Thymus (tissue), 11 donors: ENCODE measurements at regions not wholly inside any gene's neighbourhood (a gene's known extent, or its start where the extent isn't known, plus 50 kb on each side); places are given as distances from the start of the nearest gene placed in this dataset.
"Not testable (repeated sequence)": the region's sequence is repeated elsewhere in the genome, so short reads cannot be mapped to it uniquely, and the experiment has no call there.

Experiments used
- DNase-seq, 9 donors: peaks; one replicate each; pipeline ENCODE4 v3.0.0-alpha.2; 2013; ENCODE audit warnings: low spot score in 9 of 9, low read depth in 6 of 9, missing footprints in 1 of 9
- H3K27ac ChIP-seq, 2 donors: one replicate each; pipeline ENCODE4 v1.5.1; 2013; ENCODE audit warnings: control low read depth in 1 of 2, low read depth in 1 of 2, low read length in 1 of 2, mild to moderate bottlenecking in 1 of 2, moderate library complexity in 1 of 2
- H3K27me3 ChIP-seq, 2 donors: one replicate each; pipeline ENCODE4 v1.5.1; 2013; ENCODE audit warnings: low read length in 1 of 2; ENCODE audit not compliant: control insufficient read depth in 2 of 2, insufficient read depth in 1 of 2
- H3K36me3 ChIP-seq, 2 donors: one replicate each; pipeline ENCODE4 v1.5.1; 2013; ENCODE audit warnings: low read length in 1 of 2, mild to moderate bottlenecking in 1 of 2, moderate library complexity in 1 of 2; ENCODE audit not compliant: control insufficient read depth in 2 of 2, insufficient read depth in 2 of 2
- H3K4me1 ChIP-seq, 2 donors: one replicate each; pipeline ENCODE4 v1.5.1; 2013; ENCODE audit warnings: low read length in 2 of 2; ENCODE audit not compliant: control insufficient read depth in 2 of 2, insufficient read depth in 2 of 2
- H3K4me3 ChIP-seq, 2 donors: one replicate each; pipeline ENCODE4 v1.5.1; 2013; ENCODE audit warnings: low read length in 2 of 2, control low read depth in 1 of 2, mild to moderate bottlenecking in 1 of 2
- H3K9me3 ChIP-seq, 2 donors: one replicate each; pipeline ENCODE4 v1.5.1; 2013; ENCODE audit warnings: low read length in 1 of 2, mild to moderate bottlenecking in 1 of 2; ENCODE audit not compliant: control insufficient read depth in 2 of 2, insufficient read depth in 1 of 2
- WGBS: extraction: QIAGEN DNeasy Blood & Tissue Kit; methylation state at CpG from one replicate; pipeline ENCODE4 v1.1.7; 2013; 5-methylcytosine and 5-hydroxymethylcytosine counted together
- donor health status: healthy.

DNA sequence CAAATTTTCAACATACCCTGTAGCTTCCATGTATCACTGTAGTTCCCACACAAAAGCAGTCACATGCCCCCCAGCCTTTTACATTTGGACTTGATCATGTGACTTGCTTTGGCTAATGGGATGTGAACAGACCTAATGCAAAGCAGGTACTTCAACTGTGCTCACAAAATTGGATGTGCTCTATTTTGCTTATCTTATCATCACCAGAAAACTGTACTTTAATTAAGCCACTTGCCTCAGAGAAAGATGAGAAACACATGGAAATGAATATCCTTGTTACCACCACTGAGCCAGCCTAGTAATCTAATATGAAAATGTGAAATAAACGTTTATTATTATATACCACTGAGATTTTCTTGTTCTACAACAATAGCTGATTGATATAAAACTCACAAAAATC, 402.7 kb upstream of the HTR2C start:
- Histone ChIP-seq H3K4me3 (no peak overlapping the region), H3K9me3 (no peaks in the 10 kb centered on the region), H3K36me3 (no peaks in the 10 kb centered on the region), H3K27me3 (no peaks in the 10 kb centered on the region), H3K27ac (no peak overlapping the region), H3K4me1 (no peaks in the 10 kb centered on the region)
- DNase-seq, result no peak
- WGBS, result 91% methylated on average over 1 of the region's 1 CpG

DNA sequence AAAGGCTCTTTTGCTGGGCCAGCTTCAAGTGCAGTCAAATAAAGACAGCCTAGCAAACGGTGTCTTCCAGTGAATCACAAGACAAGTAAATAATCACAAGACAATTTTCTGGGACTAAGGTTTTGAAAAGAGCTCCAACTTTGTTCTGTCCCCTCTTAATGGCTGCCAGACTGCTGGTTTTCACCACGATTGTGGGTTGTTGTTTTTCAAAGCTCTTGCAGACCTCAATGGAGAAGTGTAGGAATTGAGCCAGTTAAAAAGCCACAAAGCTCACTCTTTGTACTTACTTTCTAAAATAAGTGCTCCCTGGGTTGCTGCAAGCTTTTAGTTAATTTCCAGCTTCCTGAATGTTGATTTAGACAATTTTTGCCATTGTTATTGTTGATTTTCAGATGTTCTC, 405.8 kb upstream of the HTR2C start:
- Histone ChIP-seq H3K4me1 (no peaks in the 10 kb centered on the region), H3K27me3 (no peaks in the 10 kb centered on the region), H3K27ac (no peak overlapping the region), H3K4me3 (no peak overlapping the region), H3K36me3 (no peaks in the 10 kb centered on the region), H3K9me3 (no peaks in the 10 kb centered on the region)
- DNase-seq, result no peak
- WGBS, result 36% methylated on average over 2 of the region's 2 CpGs

DNA sequence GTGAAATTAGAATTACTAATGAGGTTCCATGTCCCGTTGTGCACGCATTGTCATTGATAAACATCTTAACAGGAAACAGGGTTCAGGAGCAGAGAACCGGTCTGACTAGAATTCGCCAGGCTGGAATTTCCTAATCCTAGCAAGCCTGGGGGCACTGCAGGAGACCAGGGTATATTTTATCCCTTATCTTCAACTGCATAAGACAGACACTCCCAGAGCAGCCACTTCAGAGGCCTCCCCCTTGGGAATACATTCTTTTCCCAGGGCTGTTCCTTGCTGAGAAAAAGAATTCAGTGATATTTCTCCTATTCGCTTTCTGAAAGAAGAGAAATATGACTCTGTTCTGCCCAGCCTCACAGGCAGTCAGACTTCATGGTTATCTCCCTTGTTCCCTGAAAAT, 416.6 kb upstream of the HTR2C start:
- not testable (repeated sequence) for H3K9me3 ChIP-seq, H3K27me3 ChIP-seq, H3K36me3 ChIP-seq, DNase-seq, H3K4me1 ChIP-seq, H3K27ac ChIP-seq, H3K4me3 ChIP-seq
- WGBS, result 96% methylated on average over 5 of the region's 5 CpGs

DNA sequence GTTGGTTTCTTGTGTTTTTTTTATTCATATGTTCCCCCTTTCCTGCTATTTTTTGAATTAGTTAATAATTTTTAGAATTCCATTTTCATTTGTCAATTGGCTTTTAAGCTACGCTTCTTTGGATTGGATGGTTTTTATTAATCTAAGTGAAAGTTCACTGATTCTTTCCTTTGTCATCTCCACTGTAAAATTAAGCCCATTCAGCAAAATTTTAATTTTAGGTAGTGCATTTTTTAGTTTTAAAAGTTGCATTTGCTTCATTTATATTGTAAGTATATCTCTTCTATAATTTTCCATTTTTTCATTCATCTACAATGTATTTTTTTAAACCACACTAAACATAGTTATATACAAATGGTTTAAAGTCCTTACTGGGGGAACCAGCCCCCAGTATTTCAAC, 417.3 kb upstream of the HTR2C start:
- no peaks in the 10 kb centered on the region for H3K4me1 ChIP-seq
- WGBS, result 93% methylated on average over 1 of the region's 1 CpG
- H3K9me3 ChIP-seq, result no peaks in the 10 kb centered on the region
- no peak for DNase-seq
- H3K27me3 ChIP-seq, result no peaks in the 10 kb centered on the region
- H3K36me3 ChIP-seq, result no peaks in the 10 kb centered on the region
- no peak overlapping the region for H3K4me3 ChIP-seq
- H3K27ac ChIP-seq, result no peak overlapping the region

DNA sequence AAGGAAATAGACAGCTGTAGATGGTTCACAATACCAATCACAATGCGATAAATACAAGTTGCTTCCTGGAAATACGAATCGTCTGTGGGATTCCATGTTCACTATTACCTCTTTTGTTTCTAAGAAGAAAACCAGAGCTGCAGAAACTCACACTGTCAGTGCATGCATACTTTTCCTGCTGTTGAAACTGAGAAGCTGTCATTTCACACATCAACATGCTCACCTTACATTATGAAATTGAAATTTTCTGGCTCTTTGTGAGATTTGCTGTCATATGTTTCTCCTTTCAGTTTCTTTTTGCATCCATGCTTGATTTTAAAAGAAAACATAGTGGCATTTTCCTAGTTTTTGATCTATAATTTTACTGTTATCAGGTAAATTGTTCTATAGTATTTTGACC, 418.3 kb upstream of the HTR2C start:
- no peaks in the 10 kb centered on the region for H3K36me3 ChIP-seq
- H3K4me1 ChIP-seq, result no peaks in the 10 kb centered on the region
- no peaks in the 10 kb centered on the region for H3K9me3 ChIP-seq
- DNase-seq, result no peak
- H3K27me3 ChIP-seq, result no peaks in the 10 kb centered on the region
- no peak overlapping the region for H3K4me3 ChIP-seq
- no peak overlapping the region for H3K27ac ChIP-seq
- WGBS, result 97% methylated on average over 3 of the region's 3 CpGs

DNA sequence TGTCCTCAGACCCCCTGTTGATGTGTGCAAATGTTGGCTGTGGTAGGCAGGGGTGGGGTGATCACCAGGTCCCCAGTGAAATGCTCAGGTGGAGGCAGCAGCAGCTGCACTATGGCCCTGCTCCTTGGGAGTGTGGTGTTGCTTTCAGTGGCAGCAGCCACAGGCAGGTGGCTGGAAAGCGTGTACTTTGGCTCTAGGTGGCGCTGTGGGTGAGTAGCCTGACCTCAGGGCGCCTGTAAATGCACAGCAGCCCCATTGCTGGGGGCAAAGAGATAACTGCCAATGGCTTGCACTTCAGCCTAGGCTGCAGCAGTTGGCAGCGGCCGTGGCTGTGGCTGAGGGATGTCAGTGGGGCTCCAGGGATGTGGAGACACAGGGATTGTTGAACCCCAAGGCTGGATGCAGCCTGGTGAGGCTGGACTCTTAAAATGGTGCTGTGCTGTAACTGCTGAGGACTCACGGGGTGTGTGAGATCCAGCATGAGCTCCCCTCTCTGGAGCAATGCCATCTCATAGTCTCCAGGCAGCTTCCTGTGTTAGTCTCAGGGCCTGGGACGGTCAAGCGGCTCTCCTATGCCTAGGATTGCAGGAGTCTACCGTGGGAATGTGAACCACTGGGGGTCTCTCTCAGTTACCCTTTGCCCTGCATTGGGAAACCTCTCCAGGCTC, 421.7 kb upstream of the HTR2C start:
- Histone ChIP-seq H3K27me3 (no peaks in the 10 kb centered on the region), H3K4me1 (no peaks in the 10 kb centered on the region), H3K9me3 (no peaks in the 10 kb centered on the region), H3K27ac (no peak overlapping the region), H3K4me3 (no peak overlapping the region), H3K36me3 (no peaks in the 10 kb centered on the region)
- 82% methylated on average over 9 of the region's 9 CpGs for WGBS
- no peak for DNase-seq

DNA sequence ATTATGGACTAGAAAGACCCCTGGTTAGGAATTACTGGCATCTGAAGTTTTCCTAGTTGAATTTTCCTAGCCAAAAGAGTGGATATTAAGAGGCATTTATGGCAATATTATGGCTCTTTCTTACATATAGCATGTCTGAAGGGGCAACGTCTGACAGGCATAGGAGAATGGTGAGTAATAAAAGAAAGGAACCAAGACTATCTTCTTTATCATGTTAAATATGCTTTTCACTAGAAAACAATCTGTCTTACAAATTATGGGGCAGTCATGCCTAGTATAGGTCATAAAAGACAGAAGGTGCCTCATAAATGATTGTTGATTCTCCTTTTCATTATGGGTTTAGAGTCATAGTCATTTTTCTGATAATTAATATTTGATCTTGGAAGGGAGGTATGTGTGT, 431.1 kb upstream of the HTR2C start:
- H3K4me1 ChIP-seq, result no peaks in the 10 kb centered on the region
- no peak overlapping the region for H3K4me3 ChIP-seq
- no peaks in the 10 kb centered on the region for H3K27me3 ChIP-seq
- WGBS, result 91% methylated on average over 1 of the region's 1 CpG
- H3K27ac ChIP-seq, result no peak overlapping the region
- no peak for DNase-seq
- no peaks in the 10 kb centered on the region for H3K9me3 ChIP-seq
- H3K36me3 ChIP-seq, result no peaks in the 10 kb centered on the region

DNA sequence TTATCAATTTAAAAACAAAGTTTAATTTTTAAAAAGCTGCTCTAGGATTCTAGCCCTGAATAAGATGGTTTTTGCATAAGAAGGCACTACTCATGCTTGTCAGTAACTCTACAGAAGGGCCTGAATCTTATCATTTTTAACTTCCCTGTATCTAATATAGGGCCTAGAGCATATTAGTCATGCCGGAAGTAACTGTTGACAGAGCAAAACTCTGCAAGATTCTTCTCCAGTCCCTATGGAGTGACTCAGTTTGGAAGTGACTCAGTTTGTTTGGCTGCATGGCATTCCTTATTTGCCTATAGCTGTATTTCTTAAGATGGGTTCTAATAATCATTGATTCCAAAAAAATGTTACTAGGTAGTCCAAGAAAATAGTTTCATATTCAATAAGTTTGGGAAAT, 431.8 kb upstream of the HTR2C start:
- WGBS, result 94% methylated on average over 1 of the region's 1 CpG
- no peaks in the 10 kb centered on the region for H3K4me1 ChIP-seq
- DNase-seq, result no peak
- no peaks in the 10 kb centered on the region for H3K27me3 ChIP-seq
- no peak overlapping the region for H3K27ac ChIP-seq
- no peaks in the 10 kb centered on the region for H3K36me3 ChIP-seq
- no peaks in the 10 kb centered on the region for H3K9me3 ChIP-seq
- H3K4me3 ChIP-seq, result no peak overlapping the region

DNA sequence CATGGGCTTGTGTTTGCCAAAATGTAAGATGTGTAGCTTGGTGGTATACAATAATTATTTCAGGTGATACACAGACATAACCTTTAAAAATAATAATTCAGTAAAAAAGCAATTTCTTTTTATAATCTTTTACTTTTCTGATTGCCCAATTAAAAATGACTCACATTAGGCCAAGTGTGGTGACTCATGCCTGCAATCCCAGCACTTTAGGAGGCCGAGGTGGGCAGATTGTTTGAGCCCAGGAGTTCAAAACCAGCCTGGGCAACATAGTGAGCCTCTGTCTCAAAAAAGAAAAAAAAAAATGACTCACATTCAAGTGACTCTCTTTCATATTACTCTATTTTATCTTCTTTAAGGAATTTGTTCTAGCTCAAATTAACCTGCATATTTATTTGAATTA, 449.4 kb upstream of the HTR2C start:
- Histone ChIP-seq H3K9me3 (no peaks in the 10 kb centered on the region), H3K36me3 (no peaks in the 10 kb centered on the region), H3K27ac (no peak overlapping the region), H3K4me1 (no peaks in the 10 kb centered on the region), H3K27me3 (no peaks in the 10 kb centered on the region), H3K4me3 (no peak overlapping the region)
- 89% methylated on average over 1 of the region's 1 CpG for WGBS
- no peak for DNase-seq
